ENCODE measurements at regions not wholly inside any gene's neighbourhood (a gene's known extent, or its start where the extent isn't known, plus 50 kb on each side); places are given as distances from the start of the nearest gene placed in this dataset.

GRCh38 chr6:133610227-133610840, 278.6 kb upstream of the TCF21 start:
- BruUV-seq (replicated peaks): no TSS peak
- intact Hi-C loops (cut with micrococcal nuclease) (no loop called here), in situ Hi-C loops (cut with MboI) (no loop called here)
- Histone ChIP-seq H3K9me1 (ENCODE audit: control insufficient read depth, insufficient read depth, low read length) (no peaks in the 10 kb centered on the region), H4K20me1 (replicated peaks; ENCODE audit: control insufficient read depth, insufficient read depth, low read length) (no peaks in the 10 kb centered on the region), H3K36me3 (ENCODE audit: control insufficient read depth, insufficient read depth, low read length) (no peaks in the 10 kb centered on the region), H3K9ac (ENCODE audit: insufficient read depth in 1 of 2, low read depth in 2 of 2, low read length in 2 of 2) (no peak overlapping the region), H3K4me1 (replicated peaks in 1 of 2; ENCODE audit: control insufficient read depth in 2 of 2, insufficient read depth in 2 of 2, low read length in 2 of 2) (no peaks in the 10 kb centered on the region), H3K9me3 (replicated peaks; ENCODE audit: control insufficient read depth, insufficient read depth, low read depth, low read length) (no peaks in the 10 kb centered on the region), H3K4me3 (no peak overlapping the region), H3K27me3 (ENCODE audit: control insufficient read depth in 2 of 2, insufficient read depth in 2 of 2, low read length in 2 of 2) (no peaks in the 10 kb centered on the region), H3K79me2 (ENCODE audit: control insufficient read depth, insufficient read depth, low read length) (no peaks in the 10 kb centered on the region), H3K4me2 (ENCODE audit: insufficient read depth, low read length) (no peak overlapping the region), H3K27ac (ENCODE audit: extremely low read depth, low read depth, low read length) (no peak overlapping the region), H2AFZ (ENCODE audit: low read depth, low read length) (no peak overlapping the region)
- TF ChIP-seq, protein P1, sequence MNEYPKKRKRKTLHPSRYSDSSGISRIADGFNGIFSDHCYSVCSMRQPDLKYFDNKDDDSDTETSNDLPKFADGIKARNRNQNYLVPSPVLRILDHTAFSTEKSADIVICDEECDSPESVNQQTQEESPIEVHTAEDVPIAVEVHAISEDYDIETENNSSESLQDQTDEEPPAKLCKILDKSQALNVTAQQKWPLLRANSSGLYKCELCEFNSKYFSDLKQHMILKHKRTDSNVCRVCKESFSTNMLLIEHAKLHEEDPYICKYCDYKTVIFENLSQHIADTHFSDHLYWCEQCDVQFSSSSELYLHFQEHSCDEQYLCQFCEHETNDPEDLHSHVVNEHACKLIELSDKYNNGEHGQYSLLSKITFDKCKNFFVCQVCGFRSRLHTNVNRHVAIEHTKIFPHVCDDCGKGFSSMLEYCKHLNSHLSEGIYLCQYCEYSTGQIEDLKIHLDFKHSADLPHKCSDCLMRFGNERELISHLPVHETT (CRISPR knock-in tag; conservative IDR thresholded peaks at IDR 0.05 in 1 of 2, IDR thresholded peaks at IDR 0.05 in 1 of 2): no peak
- TF ChIP-seq PHB2 (IDR thresholded peaks at IDR 0.05; ENCODE audit: low read depth) (no peak), POLR2AphosphoS2 (IDR thresholded peaks at IDR 0.05; ENCODE audit: low read length) (no peak), ZBTB49 (CRISPR knock-in tag; IDR thresholded peaks at IDR 0.05; ENCODE audit: borderline replicate concordance) (no peak), SIN3B (IDR thresholded peaks at IDR 0.05; ENCODE audit: low read depth) (no peak), SNIP1 (IDR thresholded peaks at IDR 0.05; ENCODE audit: low read depth) (no peak), ZNF124 (CRISPR knock-in tag; IDR thresholded peaks at IDR 0.05) (no peak), NCOA1 (IDR thresholded peaks at IDR 0.05; ENCODE audit: low read depth) (no peak), ERF (CRISPR knock-in tag; IDR thresholded peaks at IDR 0.05) (no peak), E2F3 (CRISPR knock-in tag; IDR thresholded peaks at IDR 0.05) (no peak)
- TF ChIP-seq, protein P2, sequence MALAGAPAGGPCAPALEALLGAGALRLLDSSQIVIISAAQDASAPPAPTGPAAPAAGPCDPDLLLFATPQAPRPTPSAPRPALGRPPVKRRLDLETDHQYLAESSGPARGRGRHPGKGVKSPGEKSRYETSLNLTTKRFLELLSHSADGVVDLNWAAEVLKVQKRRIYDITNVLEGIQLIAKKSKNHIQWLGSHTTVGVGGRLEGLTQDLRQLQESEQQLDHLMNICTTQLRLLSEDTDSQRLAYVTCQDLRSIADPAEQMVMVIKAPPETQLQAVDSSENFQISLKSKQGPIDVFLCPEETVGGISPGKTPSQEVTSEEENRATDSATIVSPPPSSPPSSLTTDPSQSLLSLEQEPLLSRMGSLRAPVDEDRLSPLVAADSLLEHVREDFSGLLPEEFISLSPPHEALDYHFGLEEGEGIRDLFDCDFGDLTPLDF (CRISPR knock-in tag; IDR thresholded peaks at IDR 0.05): no peak
- TF ChIP-seq, protein P3, sequence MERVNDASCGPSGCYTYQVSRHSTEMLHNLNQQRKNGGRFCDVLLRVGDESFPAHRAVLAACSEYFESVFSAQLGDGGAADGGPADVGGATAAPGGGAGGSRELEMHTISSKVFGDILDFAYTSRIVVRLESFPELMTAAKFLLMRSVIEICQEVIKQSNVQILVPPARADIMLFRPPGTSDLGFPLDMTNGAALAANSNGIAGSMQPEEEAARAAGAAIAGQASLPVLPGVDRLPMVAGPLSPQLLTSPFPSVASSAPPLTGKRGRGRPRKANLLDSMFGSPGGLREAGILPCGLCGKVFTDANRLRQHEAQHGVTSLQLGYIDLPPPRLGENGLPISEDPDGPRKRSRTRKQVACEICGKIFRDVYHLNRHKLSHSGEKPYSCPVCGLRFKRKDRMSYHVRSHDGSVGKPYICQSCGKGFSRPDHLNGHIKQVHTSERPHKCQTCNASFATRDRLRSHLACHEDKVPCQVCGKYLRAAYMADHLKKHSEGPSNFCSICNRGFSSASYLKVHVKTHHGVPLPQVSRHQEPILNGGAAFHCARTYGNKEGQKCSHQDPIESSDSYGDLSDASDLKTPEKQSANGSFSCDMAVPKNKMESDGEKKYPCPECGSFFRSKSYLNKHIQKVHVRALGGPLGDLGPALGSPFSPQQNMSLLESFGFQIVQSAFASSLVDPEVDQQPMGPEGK (CRISPR knock-in tag; IDR thresholded peaks at IDR 0.05; ENCODE audit: borderline replicate concordance): no peak
- FAIRE-seq (no peak), ATAC-seq (no peak), DNase-seq (ENCODE audit: extremely low read depth in 1 of 4, low spot score in 3 of 4) (no peak)
- ChIA-PET CTCF (ENCODE audit: low intra/inter-chr PET ratio) (no interaction called here), POLR2A (no interaction called here)
- WGBS (ENCODE audit: insufficient coverage, low coverage, missing lambda C conversion rate): 0% methylated on average over 2 of the region's 2 CpGs

Data from K562 (cell line).